GM18870 (cell line): ENCODE measurements at regions not wholly inside any gene's neighbourhood (a gene's known extent, or its start where the extent isn't known, plus 50 kb on each side); places are given as distances from the start of the nearest gene placed in this dataset.

Experiments used
- ATAC-seq: cut with Tn5 transposase; IDR thresholded peaks from one replicate; pipeline ENCODE4 v1.9.1; 2021; ENCODE audit warnings: moderate library complexity; ENCODE audit not compliant: unreplicated experiment

GRCh38 chr5:54746777-54747398 is 229.3 kb downstream of the SNX18 start:
- no peak for ATAC-seq

- no peak for ATAC-seq
These were observed 228.8 kb downstream of the SNX18 start for GRCh38 chr5:54746346-54746745.

GRCh38 chr5:54745599-54745998 is 228.0 kb downstream of the SNX18 start:
- no peak for ATAC-seq

GRCh38 chr5:54743997-54744788 is 226.6 kb downstream of the SNX18 start:
- ATAC-seq, result peak; percentile 72

- ATAC-seq, result no peak
These were observed 226.0 kb downstream of the SNX18 start for GRCh38 chr5:54743581-54743980.

- ATAC-seq, result no peak
These were observed 224.9 kb downstream of the SNX18 start for GRCh38 chr5:54742417-54742891.

- no peak for ATAC-seq
These were observed 224.2 kb downstream of the SNX18 start for GRCh38 chr5:54741711-54742110.

- no peak for ATAC-seq
These were observed 222.6 kb downstream of the SNX18 start for GRCh38 chr5:54740141-54740540.

- ATAC-seq, result no peak
These were observed 221.8 kb downstream of the SNX18 start for GRCh38 chr5:54739371-54739770.

- no peak for ATAC-seq
These were observed 221.4 kb downstream of the SNX18 start for GRCh38 chr5:54738973-54739367.

GRCh38 chr5:54738118-54738972 is 220.8 kb downstream of the SNX18 start:
- ATAC-seq, result no peak

GRCh38 chr5:54736003-54736797 is 218.6 kb downstream of the SNX18 start:
- ATAC-seq, result no peak

GRCh38 chr5:54733101-54733500 is 215.5 kb downstream of the SNX18 start:
- ATAC-seq, result no peak

GRCh38 chr5:54732108-54732507 is 214.5 kb downstream of the SNX18 start:
- no peak for ATAC-seq

GRCh38 chr5:54728588-54728915 is 211.0 kb downstream of the SNX18 start:
- no peak for ATAC-seq

GRCh38 chr5:54727874-54728587 is 210.5 kb downstream of the SNX18 start:
- no peak for ATAC-seq

- no peak for ATAC-seq
These were observed 208.1 kb downstream of the SNX18 start for GRCh38 chr5:54725391-54726280.

- no peak for ATAC-seq
These were observed 205.4 kb downstream of the SNX18 start for GRCh38 chr5:54722846-54723433.
